Right ventricle myocardium inferior (tissue), 1 donor: ENCODE measurements at regions not wholly inside any gene's neighbourhood (a gene's known extent, or its start where the extent isn't known, plus 50 kb on each side); places are given as distances from the start of the nearest gene placed in this dataset.

Experiments used
- ATAC-seq: fragments of 200-7000 bp; cut with Tn5 transposase; one replicate; pipeline ENCODE4 v1.9.1; 2020; ENCODE audit warnings: mild to moderate bottlenecking, moderate library complexity
- DNase-seq: peaks from one replicate; pipeline ENCODE4 v3.0.0; 2021; ENCODE audit errors: missing footprints
- intact Hi-C: fragments of 100-400 bp; cut with DNase I; formaldehyde crosslinking; loops from one replicate; pipeline ENCODE4 v1.11.0; 2022
- donor health status: DM: no; HTN: yes; CAD: no; lungs with severe emphysema.

GRCh38 chr6:132161283-132161682 is 210.1 kb upstream of the CCN2 start:
- peak; percentile 63 for ATAC-seq
- intact Hi-C loops: loop anchor here (2.0 to 10.0 kb wide), 3 partner anchors 58 to 236 kb away; partner anchors contain the start of gene CCN2
- no peak for DNase-seq

DNA sequence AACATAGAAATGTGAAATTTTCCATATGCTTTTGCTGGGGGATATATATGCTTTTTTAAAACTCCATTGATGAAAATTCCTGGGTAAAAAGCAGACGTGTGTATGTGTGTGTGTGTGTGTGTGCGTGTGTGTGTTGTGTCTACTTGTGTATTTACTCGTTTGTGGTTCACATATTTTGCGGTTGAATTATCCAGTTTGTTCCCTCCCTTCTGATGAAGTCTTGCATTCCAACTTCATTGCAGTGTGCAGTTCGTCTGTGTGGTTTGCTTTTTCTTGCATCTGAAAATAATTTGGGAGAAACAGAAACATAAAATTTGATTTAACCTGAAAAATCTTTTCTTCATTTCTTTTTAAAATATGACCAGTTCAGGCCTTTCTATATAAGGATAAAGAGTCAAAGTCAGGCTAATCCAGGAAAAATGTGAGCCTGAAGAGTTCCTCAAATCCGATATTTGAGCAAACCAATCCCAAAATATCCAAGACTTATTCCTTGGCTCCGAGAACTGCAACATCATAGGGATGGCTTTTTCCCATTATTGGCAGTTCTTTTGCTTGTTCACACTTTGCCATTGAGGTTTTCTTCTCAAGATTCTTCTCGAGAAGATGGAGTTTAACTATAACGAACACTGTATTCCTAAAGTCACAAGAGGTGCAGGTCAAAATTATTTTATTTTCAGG is 202.2 kb upstream of the CCN2 start:
- ATAC-seq (no peak), DNase-seq (no peak)
- intact Hi-C loops: no loop called here

DNA sequence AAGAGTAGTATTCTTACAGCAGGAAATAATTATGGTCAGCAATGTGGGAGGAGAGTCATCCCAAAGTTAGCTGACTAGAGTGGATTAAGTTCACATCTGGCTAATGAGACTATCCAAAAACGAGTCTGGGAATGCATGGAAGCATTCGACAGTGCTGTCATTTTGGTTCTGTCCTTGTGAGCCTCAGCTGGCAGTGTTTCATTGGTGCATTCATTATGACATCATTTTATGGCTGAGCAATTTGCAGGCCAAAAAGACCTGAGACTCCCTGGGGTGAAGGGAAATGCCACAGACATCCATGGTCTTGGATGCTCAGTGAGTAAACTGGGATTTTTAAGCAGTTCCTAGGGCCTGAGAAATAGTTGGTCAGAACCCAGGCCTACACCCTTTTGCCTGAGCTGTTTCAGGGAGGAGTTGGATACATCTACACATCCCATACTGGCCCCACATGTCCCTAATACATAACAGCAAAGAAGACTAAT is 196.4 kb upstream of the CCN2 start:
- DNase-seq (no peak), ATAC-seq (no peak)
- intact Hi-C loops: no loop called here

DNA sequence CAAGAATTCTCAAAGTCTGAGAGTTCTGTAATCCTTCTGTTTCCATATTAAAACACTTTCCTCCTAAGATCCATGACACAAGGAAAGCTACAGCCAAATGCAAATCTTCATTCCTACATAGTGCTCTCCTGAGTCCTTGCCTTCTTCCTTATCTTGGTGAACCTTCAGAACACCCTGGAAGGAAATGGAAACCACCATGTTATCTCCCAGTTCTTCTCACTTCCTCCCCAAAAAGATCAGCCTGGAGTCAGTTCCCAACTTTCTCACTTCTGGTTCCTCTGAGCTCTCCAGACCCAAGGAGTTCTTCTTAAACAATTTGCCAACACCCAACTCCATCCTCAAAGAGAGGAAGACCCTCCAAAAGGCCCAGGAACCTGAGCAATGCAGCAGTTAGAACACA is 193.3 kb upstream of the CCN2 start:
- no peak for ATAC-seq
- DNase-seq: no peak
- intact Hi-C loops: no loop called here

- DNase-seq (no peak), ATAC-seq (no peak)
- intact Hi-C loops: no loop called here
Observed at GRCh38 chr6:132143258-132143657, 192.1 kb upstream of the CCN2 start.

DNA sequence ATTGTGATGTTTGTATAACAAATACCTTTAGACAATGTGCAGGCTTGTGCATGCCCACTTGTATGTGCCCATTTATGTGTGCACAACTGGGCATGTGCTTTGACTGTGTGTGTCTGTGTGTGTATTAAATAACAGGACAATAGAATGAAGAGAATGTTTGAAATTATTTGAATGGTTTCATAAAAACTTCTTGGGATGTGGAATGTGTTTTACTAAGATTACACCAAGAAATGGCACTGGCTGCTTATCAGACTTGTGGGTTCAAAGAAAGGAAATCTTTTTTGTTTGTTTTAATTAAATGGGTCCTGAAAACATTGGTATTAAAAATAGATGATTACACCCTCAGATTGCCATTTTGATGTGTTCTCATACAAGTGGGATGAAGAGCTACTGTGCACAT is 191.6 kb upstream of the CCN2 start:
- ATAC-seq (no peak), DNase-seq (no peak)
- intact Hi-C loops: no loop called here

GRCh38 chr6:132142308-132142707 is 191.1 kb upstream of the CCN2 start:
- intact Hi-C loops: no loop called here
- no peak for DNase-seq
- no peak for ATAC-seq

DNA sequence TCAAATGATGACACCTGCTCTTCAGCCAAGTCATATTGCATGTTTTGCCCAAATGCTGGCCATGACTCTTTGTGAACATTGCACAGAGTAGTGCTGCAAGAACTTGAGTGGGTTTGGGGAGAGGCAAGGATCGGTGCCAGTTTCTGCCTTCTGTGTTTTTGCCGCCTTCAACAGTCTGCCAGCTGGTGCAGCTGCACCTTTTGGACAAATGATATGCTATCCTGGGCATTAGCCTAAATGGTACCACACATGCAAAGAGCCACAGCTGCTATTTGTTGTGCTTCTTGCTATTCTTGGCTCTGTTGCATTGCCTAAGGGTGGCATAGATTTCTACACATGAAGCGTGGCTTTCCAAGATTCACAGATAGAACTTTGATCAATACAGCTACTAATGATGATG is 189.0 kb upstream of the CCN2 start:
- intact Hi-C loops: no loop called here
- no peak for DNase-seq
- ATAC-seq: no peak

GRCh38 chr6:132139611-132140010 is 188.4 kb upstream of the CCN2 start:
- intact Hi-C loops: no loop called here
- ATAC-seq: no peak
- no peak for DNase-seq

GRCh38 chr6:132136981-132137380 is 185.8 kb upstream of the CCN2 start:
- intact Hi-C loops: no loop called here
- DNase-seq (no peak), ATAC-seq (no peak)

DNA sequence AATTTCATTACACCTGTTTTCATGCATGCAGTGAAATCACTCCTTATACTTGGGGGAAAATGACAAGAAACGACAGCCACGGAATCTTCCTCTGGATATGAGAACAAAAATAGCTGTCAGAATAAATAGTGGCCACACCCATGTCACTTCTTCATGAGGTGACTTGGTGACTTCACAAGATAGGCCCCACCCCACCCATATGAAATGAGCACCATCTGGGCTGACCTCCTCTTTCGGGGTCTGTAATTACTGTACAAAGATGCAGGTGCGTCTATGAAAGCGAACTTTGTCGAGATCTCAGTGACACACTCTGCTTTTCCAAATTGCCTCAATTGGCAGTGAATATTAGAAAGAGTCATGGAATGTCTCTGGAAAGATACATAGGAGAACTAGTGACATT is 184.2 kb upstream of the CCN2 start:
- intact Hi-C loops: no loop called here
- DNase-seq (no peak), ATAC-seq (no peak)

DNA sequence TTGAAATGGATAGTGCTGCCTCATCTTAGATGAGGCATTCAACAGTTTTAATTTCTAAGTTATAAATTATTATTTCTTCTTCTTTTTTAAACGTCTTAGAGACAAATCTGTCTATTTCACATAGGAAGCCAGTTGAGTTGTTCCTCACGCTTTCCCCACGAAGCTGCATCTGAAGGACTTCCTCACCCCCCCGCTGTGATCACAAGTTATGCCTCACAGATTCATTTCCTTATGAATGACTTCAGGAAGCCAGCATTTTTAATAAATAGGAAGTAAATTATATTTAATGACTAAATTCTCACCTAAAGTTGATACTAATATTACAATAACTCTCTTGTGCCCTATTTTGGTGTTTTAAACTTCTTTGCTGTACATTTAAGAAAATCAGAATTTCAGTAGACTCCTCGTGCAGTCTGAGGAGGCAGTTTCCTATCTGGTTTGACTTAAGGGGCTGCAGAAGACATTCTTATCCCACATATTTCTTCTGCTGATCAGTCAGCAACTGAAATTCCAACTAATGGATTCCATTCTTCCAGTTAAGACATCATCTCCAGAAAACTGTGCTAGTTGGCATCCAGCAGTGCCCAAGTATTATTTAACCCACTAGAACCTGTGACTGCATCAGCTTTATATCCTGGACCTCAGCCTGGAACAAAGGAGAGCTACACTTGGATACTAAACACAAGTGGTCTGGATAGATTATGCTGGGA is 182.7 kb upstream of the CCN2 start:
- intact Hi-C loops: no loop called here
- DNase-seq (no peak), ATAC-seq (no peak)

DNA sequence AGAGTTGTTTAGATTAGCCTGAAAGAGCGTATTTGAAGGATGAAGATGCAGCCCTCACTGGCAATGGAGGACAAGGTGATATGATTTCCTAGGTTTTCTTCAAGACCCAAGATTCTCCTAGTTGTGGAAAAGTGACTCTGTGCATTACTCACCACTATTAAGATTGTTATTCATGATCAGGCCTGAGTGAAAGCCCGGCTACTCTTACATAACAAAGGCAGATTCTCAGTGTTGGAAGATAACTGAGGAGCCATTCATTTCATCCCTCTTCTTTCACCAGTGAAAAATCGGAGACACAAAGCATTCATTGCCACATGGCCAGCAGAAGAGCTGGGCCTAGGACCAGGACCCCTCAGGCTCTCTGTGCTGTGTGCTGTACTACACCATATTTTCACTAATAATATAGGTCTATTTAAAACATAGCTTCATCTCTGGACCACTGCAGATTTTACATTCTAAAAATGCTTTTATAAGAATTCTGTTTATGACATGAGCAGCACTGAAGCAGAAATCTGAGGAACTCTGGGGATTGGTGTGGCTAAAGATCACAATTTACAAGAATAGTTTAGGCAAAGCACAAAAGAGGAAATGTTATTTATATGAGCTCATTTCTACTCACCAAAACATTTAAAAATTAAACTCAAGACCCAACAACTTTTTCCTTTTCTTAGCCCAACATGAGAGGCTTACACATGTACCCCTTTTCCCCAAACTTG is 181.9 kb upstream of the CCN2 start:
- ATAC-seq (no peak), DNase-seq (no peak)
- intact Hi-C loops: no loop called here

DNA sequence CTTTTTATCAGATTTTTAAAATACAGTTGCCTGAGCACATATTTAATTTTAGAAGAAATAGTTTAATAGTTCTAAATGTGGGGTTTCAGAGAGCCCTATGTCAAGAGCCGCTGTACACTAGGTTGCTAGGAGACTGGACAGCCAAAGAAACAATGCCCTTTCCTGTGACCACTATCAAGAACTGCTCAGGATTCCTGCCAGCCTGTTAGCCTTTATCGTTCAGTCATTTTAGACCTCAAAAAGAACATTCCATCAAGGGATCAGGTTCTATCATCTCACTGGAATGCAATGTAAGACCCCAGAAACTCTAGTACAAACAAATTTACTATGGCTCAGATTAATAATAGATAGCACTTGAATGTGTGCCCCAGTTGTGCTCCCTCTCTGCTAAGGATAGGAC is 181.2 kb upstream of the CCN2 start:
- intact Hi-C loops: no loop called here
- ATAC-seq: peak; percentile 42
- no peak for DNase-seq

GRCh38 chr6:132131758-132132157 is 180.6 kb upstream of the CCN2 start:
- ATAC-seq (peak; percentile 82), DNase-seq (no peak)
- intact Hi-C loops: no loop called here

DNA sequence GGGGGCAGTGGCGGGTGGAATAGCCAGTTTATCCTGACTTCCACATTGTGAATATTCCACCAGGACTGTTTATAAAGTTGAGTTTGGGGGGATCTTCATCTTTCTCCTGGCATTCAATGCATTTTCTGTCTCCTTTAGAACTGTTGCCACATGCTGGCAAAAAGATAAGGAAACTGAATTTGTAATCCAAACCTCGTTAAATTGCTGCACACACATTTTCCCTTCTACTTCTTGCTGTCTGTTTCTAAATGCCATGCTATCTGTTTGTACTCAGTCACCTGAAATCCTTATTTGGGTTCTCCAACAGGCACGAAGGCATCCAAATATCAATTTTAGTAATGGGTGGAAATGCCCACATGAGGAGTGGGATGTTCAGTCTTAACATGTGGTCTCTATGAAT is 180.2 kb upstream of the CCN2 start:
- ATAC-seq: no peak
- intact Hi-C loops: no loop called here
- no peak for DNase-seq

DNA sequence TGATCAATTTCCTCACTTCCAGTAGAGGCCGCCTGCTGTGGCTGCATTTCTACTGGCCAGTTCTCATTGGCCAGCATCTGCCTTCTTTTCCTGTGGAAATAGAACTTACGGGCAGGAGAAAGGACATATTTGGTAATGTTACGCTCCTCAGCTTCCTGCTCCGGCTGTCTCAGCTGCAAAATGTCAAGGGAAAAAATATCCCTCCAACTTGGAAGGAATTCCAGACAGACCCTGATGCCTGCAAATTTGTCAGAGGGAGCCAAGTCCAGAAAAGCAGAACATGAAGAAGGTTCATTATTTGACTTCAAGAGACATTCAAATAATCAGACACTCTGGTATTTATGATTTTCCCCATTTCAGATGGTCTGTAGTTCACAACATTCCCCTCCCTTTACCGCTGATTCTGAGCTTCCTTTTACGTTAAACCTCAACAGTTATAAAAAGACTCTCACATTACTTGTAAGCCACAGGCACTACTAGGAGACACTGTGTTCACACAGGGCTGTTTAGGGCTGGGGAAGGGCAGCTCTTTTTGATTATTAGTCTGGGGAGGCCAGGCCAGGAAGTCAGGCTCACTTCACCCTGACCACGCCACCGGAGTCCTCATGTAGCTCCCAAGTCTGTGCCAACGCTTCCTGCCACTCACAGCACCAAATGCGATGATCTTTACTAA is 179.6 kb upstream of the CCN2 start:
- ATAC-seq (peak; percentile 78), DNase-seq (peak; percentile 61)
- intact Hi-C loops: no loop called here

- intact Hi-C loops: no loop called here
- DNase-seq (no peak), ATAC-seq (no peak)
Observed at GRCh38 chr6:132128424-132128823, 177.3 kb upstream of the CCN2 start.

- no peak for DNase-seq
- no peak for ATAC-seq
- intact Hi-C loops: no loop called here
Observed at GRCh38 chr6:132126150-132126549, 175.0 kb upstream of the CCN2 start.
